HG03460 (cell line): ENCODE measurements at regions not wholly inside any gene's neighbourhood (a gene's known extent, or its start where the extent isn't known, plus 50 kb on each side); places are given as distances from the start of the nearest gene placed in this dataset.
"Not testable (repeated sequence)": the region's sequence is repeated elsewhere in the genome, so short reads cannot be mapped to it uniquely, and the experiment has no call there.

Experiments used
- ATAC-seq: cut with Tn5 transposase; IDR thresholded peaks from one replicate; pipeline ENCODE4 v1.9.1; 2021; ENCODE audit not compliant: unreplicated experiment

- ATAC-seq = no peak
Observed at GRCh38 chr12:131287015-131287937, 333.6 kb downstream of the ADGRD1 start.

- ATAC-seq = no peak
Observed at GRCh38 chr12:131287938-131288764, 334.4 kb downstream of the ADGRD1 start.

GRCh38 chr12:131288765-131289695 is 335.3 kb downstream of the ADGRD1 start:
- not testable (repeated sequence) for ATAC-seq

GRCh38 chr12:131289807-131290206 is 336.1 kb downstream of the ADGRD1 start:
- ATAC-seq = not testable (repeated sequence)

GRCh38 chr12:131290255-131290959 is 336.7 kb downstream of the ADGRD1 start:
- ATAC-seq = no peak

GRCh38 chr12:131293071-131294015 is 339.6 kb downstream of the ADGRD1 start:
- not testable (repeated sequence) for ATAC-seq

- ATAC-seq = not testable (repeated sequence)
Observed at GRCh38 chr12:131294716-131295115, 341.0 kb downstream of the ADGRD1 start.

- not testable (repeated sequence) for ATAC-seq
Observed at GRCh38 chr12:131295117-131295516, 341.4 kb downstream of the ADGRD1 start.

- not testable (repeated sequence) for ATAC-seq
Observed at GRCh38 chr12:131295559-131295958, 341.9 kb downstream of the ADGRD1 start.

GRCh38 chr12:131296136-131296535 is 342.4 kb downstream of the ADGRD1 start:
- not testable (repeated sequence) for ATAC-seq

- not testable (repeated sequence) for ATAC-seq
Observed at GRCh38 chr12:131296651-131297050, 342.9 kb downstream of the ADGRD1 start.

GRCh38 chr12:131298526-131299369 is 345.0 kb downstream of the ADGRD1 start:
- not testable (repeated sequence) for ATAC-seq

GRCh38 chr12:131299370-131299701 is 345.6 kb downstream of the ADGRD1 start:
- ATAC-seq = not testable (repeated sequence)

- ATAC-seq = not testable (repeated sequence)
Observed at GRCh38 chr12:131303576-131303975, 349.9 kb downstream of the ADGRD1 start.

- ATAC-seq = not testable (repeated sequence)
Observed at GRCh38 chr12:131304642-131305041, 350.9 kb downstream of the ADGRD1 start.

- no peak for ATAC-seq
Observed at GRCh38 chr12:131309700-131310099, 356.0 kb downstream of the ADGRD1 start.

GRCh38 chr12:131310227-131310969 is 356.7 kb downstream of the ADGRD1 start:
- ATAC-seq = not testable (repeated sequence)
